ENCODE measurements at regions not wholly inside any gene's neighbourhood (a gene's known extent, or its start where the extent isn't known, plus 50 kb on each side); places are given as distances from the start of the nearest gene placed in this dataset.

GRCh38 chr5:93682471-93683404 is 58.7 kb downstream of the POU5F2 start:
- DNase-seq, result peak; percentile 37

DNA sequence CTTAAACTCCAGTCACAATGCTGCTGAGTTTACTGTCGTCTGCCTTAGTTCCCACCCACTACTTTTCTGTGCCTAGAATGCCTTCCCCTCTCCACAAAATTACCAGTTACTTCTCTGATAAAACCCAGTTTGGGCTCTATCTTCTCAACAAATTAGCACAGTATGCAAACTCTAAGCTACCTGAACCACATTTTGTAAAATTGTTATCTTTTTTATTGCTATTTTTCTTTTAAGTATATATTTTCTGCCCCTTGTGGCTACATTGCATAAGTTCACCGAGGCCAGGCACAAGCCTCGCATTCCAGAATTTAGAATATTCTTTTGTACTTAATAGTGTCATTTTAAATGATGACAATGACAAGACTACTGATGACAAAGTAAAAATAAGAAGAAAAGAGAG is 60.0 kb downstream of the POU5F2 start:
- peak; percentile 15 for DNase-seq

DNA sequence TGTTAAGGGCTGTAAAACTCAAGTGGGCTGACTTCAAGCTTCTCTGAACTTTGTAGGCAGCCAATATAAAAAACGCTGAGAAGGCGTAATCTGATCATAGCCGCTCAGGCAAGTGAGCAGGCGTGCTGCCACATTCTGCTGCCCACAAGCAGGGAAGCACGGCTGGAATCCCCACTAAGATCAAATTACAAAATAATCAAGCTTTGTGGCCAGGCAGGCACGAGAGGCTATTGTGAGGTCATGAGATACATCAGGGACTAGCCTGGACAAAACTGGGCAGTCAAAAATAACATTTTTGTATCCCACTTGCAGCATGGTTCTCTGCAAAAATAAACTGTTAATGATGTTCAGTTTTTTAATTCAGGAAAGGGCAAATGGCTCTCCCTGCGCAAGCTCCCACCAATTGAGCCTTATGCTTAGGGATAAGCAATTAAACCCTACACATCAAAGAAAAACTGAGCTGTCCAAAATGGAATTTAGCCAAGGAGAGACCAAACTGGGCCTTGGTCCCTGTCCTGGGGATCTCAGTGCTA is 64.0 kb downstream of the POU5F2 start:
- peak; percentile 85 for DNase-seq

DNA sequence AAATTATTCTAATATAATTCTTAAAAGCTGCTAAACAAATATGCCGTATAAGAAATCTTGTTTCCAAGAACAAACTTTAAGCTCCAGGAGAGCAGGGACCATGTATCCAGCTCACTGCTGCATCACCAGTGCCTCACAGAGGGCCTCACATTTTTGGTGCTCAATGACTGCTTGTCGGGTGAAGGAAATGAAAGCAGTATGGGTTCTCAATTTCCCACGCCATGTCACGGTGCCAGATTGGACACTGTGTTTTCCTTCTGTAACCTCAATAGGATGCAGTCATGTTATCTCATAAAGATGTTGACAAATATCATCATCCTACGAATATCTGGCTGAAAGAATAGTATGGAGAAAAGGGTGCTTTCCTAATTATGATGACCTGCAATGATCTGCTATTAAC is 64.7 kb downstream of the POU5F2 start:
- DNase-seq, result no peak

DNA sequence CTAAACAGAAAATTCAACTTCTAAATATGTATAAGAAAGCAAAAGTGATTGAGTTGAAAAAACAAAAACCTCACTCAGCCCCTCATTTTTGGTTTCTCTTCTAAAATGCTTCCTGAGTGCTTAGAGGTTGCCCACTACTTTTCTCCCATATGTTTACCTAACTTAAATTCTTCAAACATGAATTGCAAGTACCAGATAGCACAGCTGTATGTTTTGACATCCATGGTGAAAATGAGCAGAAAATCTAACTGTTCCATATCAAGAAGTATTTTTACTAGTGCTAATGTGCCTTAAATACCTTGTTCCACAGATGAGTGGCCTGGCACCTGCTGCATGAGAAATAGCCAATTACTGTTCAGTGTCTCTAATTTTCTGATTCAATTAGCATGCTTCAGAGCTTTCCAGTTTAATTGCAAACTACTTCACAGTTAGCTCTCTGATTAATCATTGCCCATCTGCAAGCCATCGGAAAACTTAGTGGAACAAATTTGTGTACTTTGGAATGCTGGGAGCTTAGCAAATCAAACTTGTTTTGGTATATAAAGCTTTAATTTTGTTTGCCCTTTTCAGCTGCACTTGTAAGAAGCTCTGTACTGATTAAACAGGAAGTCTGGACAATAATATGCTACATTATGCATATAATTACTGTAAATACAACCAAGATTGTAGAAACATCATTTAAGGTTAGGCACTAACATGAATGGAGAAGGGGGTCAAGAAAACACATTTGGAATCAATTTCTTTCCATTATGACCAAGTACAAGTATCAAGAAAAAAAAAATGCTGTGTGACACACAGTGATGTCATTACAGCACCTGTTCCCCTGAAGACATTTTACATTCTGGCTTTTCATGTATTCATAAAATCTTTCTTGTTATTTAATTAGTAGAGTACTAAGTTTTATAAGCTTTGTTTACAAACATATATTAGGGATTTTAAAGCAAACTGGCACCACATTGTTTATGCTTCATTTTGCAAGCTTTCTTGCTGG is 65.6 kb downstream of the POU5F2 start:
- no peak for DNase-seq

DNA sequence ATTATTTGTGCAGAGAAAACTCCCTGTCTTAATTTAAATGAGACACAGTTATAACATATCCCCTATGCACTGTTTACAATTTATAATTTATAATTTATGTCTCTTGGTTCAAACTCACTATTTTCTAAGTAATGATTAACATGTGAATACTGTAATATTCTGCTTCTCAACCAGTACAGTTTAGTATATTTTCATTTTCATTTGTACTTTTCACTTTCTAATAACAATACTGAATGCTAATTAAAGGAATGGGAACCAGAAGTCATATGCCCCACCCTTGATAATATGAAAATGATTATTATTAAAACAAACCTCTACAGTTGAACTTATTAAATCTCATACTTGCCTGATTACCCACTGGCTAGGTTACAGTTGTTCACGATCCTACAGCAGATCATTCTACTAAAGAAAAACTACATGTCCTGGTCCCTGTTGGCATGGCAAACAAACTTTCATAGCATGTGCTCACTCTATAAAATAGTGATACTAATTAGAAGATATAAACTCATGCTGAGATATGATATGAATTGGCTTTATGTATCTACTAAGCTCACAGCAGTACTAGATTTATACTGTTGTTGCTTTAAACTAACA is 66.4 kb downstream of the POU5F2 start:
- DNase-seq, result no peak

DNA sequence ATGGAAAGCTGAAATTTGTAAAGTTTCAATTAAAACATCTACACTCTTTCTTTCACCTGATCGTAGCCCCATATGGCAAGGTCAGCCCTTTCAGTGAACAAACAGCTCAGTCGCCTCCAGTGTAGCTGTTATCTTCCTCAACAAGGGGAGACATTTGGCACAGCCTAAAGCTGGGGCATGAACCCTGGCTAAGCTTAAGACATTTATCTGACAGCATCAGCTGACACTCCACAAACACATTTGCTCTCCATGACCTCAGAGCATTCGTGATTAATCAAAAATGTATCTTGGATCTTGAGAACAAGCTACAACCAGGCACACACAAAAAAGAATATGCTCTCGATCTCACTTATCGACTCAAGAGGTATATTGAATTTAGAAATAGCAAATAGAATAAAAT is 67.3 kb downstream of the POU5F2 start:
- no peak for DNase-seq

DNA sequence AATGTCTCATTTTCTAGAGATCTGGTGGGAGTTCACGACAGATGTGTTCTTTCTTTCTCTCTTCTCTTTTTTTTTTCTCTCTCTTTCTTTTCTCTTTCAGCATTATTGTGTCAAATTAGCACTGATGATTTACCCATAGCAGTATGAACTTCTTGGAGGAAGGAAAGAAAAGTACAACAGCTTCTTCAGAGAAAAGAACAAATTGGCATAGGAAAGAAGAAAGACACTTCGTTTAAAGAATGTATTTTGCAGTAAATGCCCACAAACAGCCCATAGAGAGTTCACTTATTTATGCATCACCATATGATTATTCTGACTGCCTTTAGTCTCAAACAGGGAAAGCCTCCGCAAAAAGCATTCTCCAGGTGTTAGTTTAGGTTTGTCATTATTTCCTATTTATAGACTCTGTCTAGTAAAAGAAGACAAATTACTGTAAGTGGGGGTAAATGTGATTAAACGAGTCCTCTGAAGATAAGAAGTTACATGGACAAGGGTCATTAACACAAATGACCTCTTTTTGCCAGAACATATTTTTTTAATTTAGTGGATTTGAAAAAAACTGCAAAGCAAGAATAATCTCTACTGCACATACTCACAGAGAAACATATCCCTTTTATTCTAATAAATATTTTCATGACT is 68.0 kb downstream of the POU5F2 start:
- no peak for DNase-seq

- DNase-seq, result no peak
Observed at GRCh38 chr5:93665648-93666047, 75.8 kb downstream of the POU5F2 start.

- DNase-seq, result no peak
Observed at GRCh38 chr5:93660677-93661076, 77.7 kb downstream of the NR2F1 start.

GRCh38 chr5:93658044-93658443 is 75.0 kb downstream of the NR2F1 start:
- DNase-seq, result peak; percentile 24

GRCh38 chr5:93654676-93655075 is 71.7 kb downstream of the NR2F1 start:
- DNase-seq, result no peak

GRCh38 chr5:93653716-93654115 is 70.7 kb downstream of the NR2F1 start:
- no peak for DNase-seq

DNA sequence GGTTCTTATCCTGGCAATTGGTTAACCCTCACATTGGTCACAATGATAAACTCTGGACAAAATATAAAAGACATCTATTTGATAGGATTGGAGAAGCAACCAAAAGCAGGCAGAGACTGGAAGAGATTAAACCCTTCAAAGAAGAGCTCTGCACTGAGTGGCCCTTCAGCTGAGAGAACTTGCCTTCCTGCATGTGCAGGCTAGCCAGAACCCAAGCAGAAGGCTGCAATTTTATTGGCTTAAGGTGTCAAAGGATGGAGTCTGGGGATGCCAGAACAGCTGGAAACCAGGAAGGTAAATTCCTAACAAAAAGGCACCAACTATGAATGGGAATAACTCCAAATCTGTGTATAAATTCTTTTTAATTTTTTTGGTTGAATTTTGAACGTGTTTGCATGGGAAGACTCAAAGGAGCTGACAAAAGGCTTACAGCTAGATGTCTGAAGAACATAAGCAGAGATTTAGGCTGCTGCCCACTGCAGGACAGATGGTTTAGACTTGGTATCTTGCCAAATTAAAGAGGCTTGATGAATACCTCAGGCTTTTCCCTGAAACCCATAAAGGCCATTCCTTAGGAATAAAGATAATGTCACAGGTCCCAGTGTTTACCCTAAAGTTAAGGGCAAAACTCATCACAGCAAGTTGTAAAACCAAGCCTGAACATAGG is 66.3 kb downstream of the NR2F1 start:
- no peak for DNase-seq

DNA sequence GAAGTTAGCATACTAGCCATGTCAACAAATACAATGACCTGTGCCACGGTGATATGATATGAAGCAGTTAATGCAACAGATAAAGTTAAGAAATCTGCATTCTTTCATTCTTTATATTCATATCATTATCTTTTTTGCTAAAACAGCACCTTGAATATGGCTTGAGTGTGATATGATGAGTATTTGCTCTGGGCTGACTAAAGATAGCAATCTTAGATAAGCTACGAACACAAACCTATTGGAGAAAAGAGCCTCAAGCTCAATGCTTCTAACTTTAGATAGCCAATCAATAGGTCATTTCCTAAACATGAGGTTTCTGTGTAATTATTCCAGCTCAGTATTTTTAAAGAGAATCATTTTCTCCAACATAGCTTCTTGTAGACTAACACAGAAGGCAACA is 61.7 kb downstream of the NR2F1 start:
- DNase-seq, result no peak

Data from HCEC 1CT (cell line).